ENCODE measurements at regions not wholly inside any gene's neighbourhood (a gene's known extent, or its start where the extent isn't known, plus 50 kb on each side); places are given as distances from the start of the nearest gene placed in this dataset.

DNA sequence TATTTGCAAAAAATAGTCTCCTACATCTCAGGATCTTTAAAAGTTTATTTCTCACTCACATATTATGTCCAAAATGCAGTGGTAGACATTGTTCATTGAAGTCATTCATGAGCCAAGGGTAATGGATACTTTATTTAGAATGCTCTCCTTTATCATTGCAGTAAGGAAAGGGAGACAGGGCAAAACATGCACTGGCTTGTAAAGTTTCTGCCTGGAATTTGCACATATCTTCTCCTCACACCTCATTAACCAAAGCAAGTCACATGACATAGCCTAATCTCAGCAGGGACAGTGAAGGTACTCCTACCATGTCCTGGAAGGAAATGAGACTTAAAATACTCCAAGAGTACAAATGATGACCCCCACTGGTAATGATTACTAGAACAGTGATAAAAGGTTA, 333.7 kb upstream of the EPHA3 start:
- Histone ChIP-seq H3K18ac (ENCODE audit: low read depth, low read length) (no peak overlapping the region), H3K9ac (ENCODE audit: low read depth, low read length) (no peak overlapping the region), H3K27me3 (ENCODE audit: control insufficient read depth, insufficient read depth, low read length) (no peaks in the 10 kb centered on the region), H4K91ac (ENCODE audit: insufficient read depth, low read depth, low read length) (no peak overlapping the region), H2BK120ac (ENCODE audit: low read depth, low read length) (no peak overlapping the region), H2BK5ac (ENCODE audit: low read depth, low read length, poor library complexity, severe bottlenecking) (no peak overlapping the region), H3K56ac (ENCODE audit: extremely low read depth, insufficient read depth, low read length) (no peak overlapping the region), H3K4me2 (ENCODE audit: low read depth, low read length) (no peak overlapping the region), H3K4ac (ENCODE audit: low read depth, low read length) (no peak overlapping the region), H4K8ac (ENCODE audit: low read depth in 2 of 2, low read length in 2 of 2) (no peak overlapping the region), H3K4me1 (ENCODE audit: control insufficient read depth, insufficient read depth, low read length) (no peaks in the 10 kb centered on the region), H2BK15ac (ENCODE audit: low read depth, low read length) (no peak overlapping the region), H2AK5ac (ENCODE audit: low read depth, low read length) (no peak overlapping the region), H3K27ac (ENCODE audit: insufficient read depth, low read length) (no peak overlapping the region), H3K79me1 (ENCODE audit: low read depth in 1 of 2, low read length in 2 of 2) (no peaks in the 10 kb centered on the region), H3K9me3 (ENCODE audit: control insufficient read depth, insufficient read depth, low read length) (no peaks in the 10 kb centered on the region), H3K23ac (ENCODE audit: low read depth, low read length) (no peak overlapping the region), H3K36me3 (ENCODE audit: control insufficient read depth, insufficient read depth, low read length) (no peaks in the 10 kb centered on the region), H3K4me3 (ENCODE audit: insufficient read depth, low read depth, low read length) (no peak overlapping the region), H4K20me1 (ENCODE audit: insufficient read depth, low read length) (no peaks in the 10 kb centered on the region), H3K14ac (replicated peaks; ENCODE audit: low read depth, low read length) (no peak overlapping the region), H2AFZ (replicated peaks; ENCODE audit: low read length, poor library complexity) (no peak overlapping the region), H4K5ac (ENCODE audit: low read depth, low read length) (no peak overlapping the region), H2AK9ac (replicated peaks; ENCODE audit: low read depth, low read length, poor library complexity) (no peak overlapping the region), H3K9me1 (ENCODE audit: insufficient read depth, low read length) (no peaks in the 10 kb centered on the region), H2BK20ac (ENCODE audit: low read depth, low read length) (no peak overlapping the region)
- CTCF ChIA-PET = no interaction called here
- POLR2A ChIA-PET (ENCODE audit: unreplicated experiment) = no interaction called here
- ATAC-seq (ENCODE audit: low read depth) = no peak
- DNase-seq = no peak
- intact Hi-C loops (cut with micrococcal nuclease) (no loop called here), dilution Hi-C loops (cut with HindIII; ENCODE audit: low sequenced_read_pairs, unreplicated experiment) (no loop called here), in situ Hi-C loops (cut with MboI; ENCODE audit: low sequenced_read_pairs) (no loop called here)
- no TSS peak for BruUV-seq (replicated peaks)
- TF ChIP-seq, protein P1, sequence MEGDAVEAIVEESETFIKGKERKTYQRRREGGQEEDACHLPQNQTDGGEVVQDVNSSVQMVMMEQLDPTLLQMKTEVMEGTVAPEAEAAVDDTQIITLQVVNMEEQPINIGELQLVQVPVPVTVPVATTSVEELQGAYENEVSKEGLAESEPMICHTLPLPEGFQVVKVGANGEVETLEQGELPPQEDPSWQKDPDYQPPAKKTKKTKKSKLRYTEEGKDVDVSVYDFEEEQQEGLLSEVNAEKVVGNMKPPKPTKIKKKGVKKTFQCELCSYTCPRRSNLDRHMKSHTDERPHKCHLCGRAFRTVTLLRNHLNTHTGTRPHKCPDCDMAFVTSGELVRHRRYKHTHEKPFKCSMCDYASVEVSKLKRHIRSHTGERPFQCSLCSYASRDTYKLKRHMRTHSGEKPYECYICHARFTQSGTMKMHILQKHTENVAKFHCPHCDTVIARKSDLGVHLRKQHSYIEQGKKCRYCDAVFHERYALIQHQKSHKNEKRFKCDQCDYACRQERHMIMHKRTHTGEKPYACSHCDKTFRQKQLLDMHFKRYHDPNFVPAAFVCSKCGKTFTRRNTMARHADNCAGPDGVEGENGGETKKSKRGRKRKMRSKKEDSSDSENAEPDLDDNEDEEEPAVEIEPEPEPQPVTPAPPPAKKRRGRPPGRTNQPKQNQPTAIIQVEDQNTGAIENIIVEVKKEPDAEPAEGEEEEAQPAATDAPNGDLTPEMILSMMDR (conservative IDR thresholded peaks at IDR 0.05; ENCODE audit: low read depth, low read length) = no peak
- TF ChIP-seq MXI1 (IDR thresholded peaks at IDR 0.05; ENCODE audit: borderline replicate concordance, low read depth, low read length) = no peak

All from IMR-90 (cell line).